Esophagus muscularis mucosa (tissue), 4 donors: ENCODE measurements at regions not wholly inside any gene's neighbourhood (a gene's known extent, or its start where the extent isn't known, plus 50 kb on each side); places are given as distances from the start of the nearest gene placed in this dataset.
"Not testable (repeated sequence)": the region's sequence is repeated elsewhere in the genome, so short reads cannot be mapped to it uniquely, and the experiment has no call there.

ENCODE experiments used
- DNase-seq: peaks from one replicate; pipeline ENCODE4 v3.0.0-alpha.2; 2017; ENCODE audit errors: extremely low spot score
- H3K27ac ChIP-seq, 4 donors: fragments of 200-600 bp; sonication (generic); replicated peaks in 1 of 4; 1 replicate in 3 of 4; 2 replicates in 1 of 4; pipeline ENCODE4 v1.5.1; 2016 to 2019; ENCODE audit warnings: mild to moderate bottlenecking in 1 of 4
- H3K27me3 ChIP-seq, 4 donors: fragments of 200-600 bp; sonication (generic); one replicate each; pipeline versions ENCODE4 v1.5.1 to v1.6.0; 2016 to 2019
- H3K36me3 ChIP-seq, 4 donors: fragments of 200-600 bp; sonication (generic); one replicate each; pipeline ENCODE4 v1.5.1; 2016 to 2019
- H3K4me1 ChIP-seq, 4 donors: fragments of 200-600 bp; sonication (generic); one replicate each; pipeline ENCODE4 v1.5.1; 2016 to 2019
- H3K4me3 ChIP-seq, 4 donors: fragments of 200-600 bp; sonication (generic); 1 replicate in 2 of 4; 2 replicates in 2 of 4; pipeline ENCODE4 v1.5.1; 2016 to 2019; ENCODE audit warnings: mild to moderate bottlenecking in 4 of 4, moderate library complexity in 1 of 4
- H3K9me3 ChIP-seq, 4 donors: fragments of 200-600 bp; sonication (generic); 1 replicate in 3 of 4; 2 replicates in 1 of 4; pipeline ENCODE4 v1.5.1; 2016 to 2019
- EP300 ChIP-seq: sonication (generic); formaldehyde crosslinking; IDR thresholded peaks from one replicate; pipeline ENCODE4 v1.6.1; 2017; ENCODE audit warnings: antibody characterized with exemption
- POLR2A ChIP-seq: fragments of 450-650 bp; IDR thresholded peaks from one replicate; pipeline ENCODE4 v1.6.1; 2017; ENCODE audit warnings: antibody characterized with exemption, moderate library complexity, mild to moderate bottlenecking, low read depth
- POLR2AphosphoS5 ChIP-seq, 2 donors: sonication (generic); formaldehyde crosslinking; IDR thresholded peaks; one replicate each; pipeline ENCODE4 v1.6.1; 2017; ENCODE audit warnings: antibody characterized with exemption in 2 of 2
- WGBS: methylation state at CpG from one replicate; pipeline ENCODE4 v1.1.5; 2018; 5-methylcytosine and 5-hydroxymethylcytosine counted together
- intact Hi-C: fragments of 100-400 bp; cut with DNase I; formaldehyde crosslinking; loops from one replicate; pipeline ENCODE4 v1.15.1; 2023
- TF ChIP-seq, protein P1 (sequence below), 3 experiments: fragments of 200-600 bp in 2 of 3; fragments of 450-650 bp in 1 of 3; sonication (generic) in 2 of 3; IDR thresholded peaks; one replicate each; pipeline ENCODE4 v1.5.1; 2017 to 2019; ENCODE audit warnings: antibody characterized with exemption in 3 of 3, mild to moderate bottlenecking in 2 of 3, moderate library complexity in 1 of 3

DNA sequence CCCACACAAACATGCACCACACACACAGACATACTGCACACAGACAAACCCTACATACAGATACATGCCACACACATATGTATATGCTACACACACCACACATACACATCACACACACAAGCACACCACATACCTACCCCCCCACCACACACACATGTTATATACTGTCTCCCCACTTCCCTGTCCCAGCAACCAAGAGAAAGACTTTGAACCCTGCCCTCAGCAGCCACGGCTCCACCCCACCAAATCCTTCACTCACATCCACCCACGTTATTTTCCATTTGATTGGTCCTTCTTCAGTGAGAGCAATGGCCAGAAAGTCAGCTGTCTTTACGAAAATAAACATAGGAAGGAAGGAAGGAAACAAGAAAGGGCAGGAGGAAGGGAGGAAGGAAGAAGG is 479.8 kb downstream of the DIRAS2 start:
- DNase-seq: no peak
- intact Hi-C loops: no loop called here
- peaks cover 0 to 11% (median 0%) of the 10 kb centered on the region in 4 donors for H3K27me3 ChIP-seq
- no peak overlapping the region for H3K4me3 ChIP-seq
- no peaks in the 10 kb centered on the region for H3K36me3 ChIP-seq
- H3K27ac ChIP-seq: no peak overlapping the region
- TF ChIP-seq EP300 (no peak), POLR2AphosphoS5 (IDR thresholded peaks at IDR 0.05) (no peak)
- TF ChIP-seq, protein P1, sequence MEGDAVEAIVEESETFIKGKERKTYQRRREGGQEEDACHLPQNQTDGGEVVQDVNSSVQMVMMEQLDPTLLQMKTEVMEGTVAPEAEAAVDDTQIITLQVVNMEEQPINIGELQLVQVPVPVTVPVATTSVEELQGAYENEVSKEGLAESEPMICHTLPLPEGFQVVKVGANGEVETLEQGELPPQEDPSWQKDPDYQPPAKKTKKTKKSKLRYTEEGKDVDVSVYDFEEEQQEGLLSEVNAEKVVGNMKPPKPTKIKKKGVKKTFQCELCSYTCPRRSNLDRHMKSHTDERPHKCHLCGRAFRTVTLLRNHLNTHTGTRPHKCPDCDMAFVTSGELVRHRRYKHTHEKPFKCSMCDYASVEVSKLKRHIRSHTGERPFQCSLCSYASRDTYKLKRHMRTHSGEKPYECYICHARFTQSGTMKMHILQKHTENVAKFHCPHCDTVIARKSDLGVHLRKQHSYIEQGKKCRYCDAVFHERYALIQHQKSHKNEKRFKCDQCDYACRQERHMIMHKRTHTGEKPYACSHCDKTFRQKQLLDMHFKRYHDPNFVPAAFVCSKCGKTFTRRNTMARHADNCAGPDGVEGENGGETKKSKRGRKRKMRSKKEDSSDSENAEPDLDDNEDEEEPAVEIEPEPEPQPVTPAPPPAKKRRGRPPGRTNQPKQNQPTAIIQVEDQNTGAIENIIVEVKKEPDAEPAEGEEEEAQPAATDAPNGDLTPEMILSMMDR (IDR thresholded peaks at IDR 0.05): no peak
- no peaks in the 10 kb centered on the region for H3K9me3 ChIP-seq
- 53% methylated on average over 3 of the region's 3 CpGs for WGBS
- no peaks in the 10 kb centered on the region for H3K4me1 ChIP-seq

- Histone ChIP-seq H3K9me3 (no peaks in the 10 kb centered on the region), H3K27me3 (peaks cover 0 to 7% (median 0%) of the 10 kb centered on the region in 4 donors), H3K36me3 (no peaks in the 10 kb centered on the region), H3K4me3 (no peak overlapping the region), H3K4me1 (no peaks in the 10 kb centered on the region), H3K27ac (no peak overlapping the region)
- intact Hi-C loops: no loop called here
- 76% methylated on average over 6 of the region's 6 CpGs for WGBS
- TF ChIP-seq EP300: no peak
- TF ChIP-seq, protein P1 (IDR thresholded peaks at IDR 0.05): no peak
- TF ChIP-seq POLR2A: no peak
- TF ChIP-seq POLR2AphosphoS5 (IDR thresholded peaks at IDR 0.05): no peak
- DNase-seq: no peak
Observed at GRCh38 chr9:90165281-90165680, 477.3 kb downstream of the DIRAS2 start.

- H3K36me3 ChIP-seq, H3K27ac ChIP-seq, intact Hi-C loops, H3K27me3 ChIP-seq, DNase-seq, H3K4me1 ChIP-seq, H3K4me3 ChIP-seq, H3K9me3 ChIP-seq: not testable (repeated sequence)
- 58% methylated on average over 3 of the region's 3 CpGs for WGBS
Observed at GRCh38 chr9:90166374-90166773, 476.2 kb downstream of the DIRAS2 start.

DNA sequence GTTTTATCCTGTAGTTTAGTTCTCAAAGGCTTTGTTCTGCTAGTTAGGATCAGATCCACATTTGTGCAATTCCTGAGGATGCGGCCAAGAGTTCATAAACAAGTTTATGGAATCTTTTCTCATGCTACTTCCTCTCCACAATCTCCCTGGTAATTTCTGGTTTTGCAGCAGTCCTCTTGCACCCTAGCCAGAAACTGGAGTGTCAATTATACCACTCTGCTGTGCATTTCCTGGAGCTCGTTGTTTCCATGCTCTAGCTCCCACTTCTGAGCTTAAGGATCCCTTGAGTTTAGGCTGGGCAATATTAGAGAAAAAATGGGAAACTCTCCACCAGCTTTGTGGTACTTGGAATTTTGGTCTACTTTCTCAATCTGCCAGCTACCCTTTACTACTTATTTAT is 474.7 kb downstream of the DIRAS2 start:
- H3K9me3 ChIP-seq: no peaks in the 10 kb centered on the region
- H3K27ac ChIP-seq: no peak overlapping the region
- peaks cover 0 to 6% (median 0%) of the 10 kb centered on the region in 4 donors for H3K27me3 ChIP-seq
- WGBS: 33% methylated on average over 2 of the region's 2 CpGs
- TF ChIP-seq EP300 (no peak), POLR2AphosphoS5 (IDR thresholded peaks at IDR 0.05) (no peak), POLR2A (no peak)
- TF ChIP-seq, protein P1 (IDR thresholded peaks at IDR 0.05): no peak
- H3K4me3 ChIP-seq: no peak overlapping the region
- intact Hi-C loops: no loop called here
- no peaks in the 10 kb centered on the region for H3K36me3 ChIP-seq
- DNase-seq: no peak
- H3K4me1 ChIP-seq: no peaks in the 10 kb centered on the region

- Histone ChIP-seq H3K27ac (no peak overlapping the region), H3K9me3 (no peaks in the 10 kb centered on the region), H3K4me1 (no peaks in the 10 kb centered on the region), H3K4me3 (no peak overlapping the region), H3K36me3 (no peaks in the 10 kb centered on the region), H3K27me3 (peaks cover 0 to under 1% (median 0%) of the 10 kb centered on the region in 4 donors)
- no peak for TF ChIP-seq POLR2AphosphoS5 (IDR thresholded peaks at IDR 0.05)
- TF ChIP-seq POLR2A: no peak
- TF ChIP-seq EP300: no peak
- TF ChIP-seq, protein P1 (IDR thresholded peaks at IDR 0.05): no peak
- no peak for DNase-seq
- WGBS: 64% methylated on average over 2 of the region's 2 CpGs
- intact Hi-C loops: no loop called here
Observed at GRCh38 chr9:90169490-90169889, 473.1 kb downstream of the DIRAS2 start.

- intact Hi-C loops, H3K36me3 ChIP-seq, H3K27me3 ChIP-seq, H3K27ac ChIP-seq, H3K4me1 ChIP-seq, H3K4me3 ChIP-seq, H3K9me3 ChIP-seq, DNase-seq: not testable (repeated sequence)
- WGBS: 64% methylated on average over 4 of the region's 4 CpGs
Observed at GRCh38 chr9:90173935-90174334, 468.7 kb downstream of the DIRAS2 start.

- DNase-seq, intact Hi-C loops, H3K4me3 ChIP-seq, H3K27ac ChIP-seq, H3K27me3 ChIP-seq, H3K9me3 ChIP-seq, H3K4me1 ChIP-seq, H3K36me3 ChIP-seq: not testable (repeated sequence)
- 89% methylated on average over 10 of the region's 10 CpGs for whole genome bisulfite sequencing
Observed at GRCh38 chr9:90174346-90174745, 468.3 kb downstream of the DIRAS2 start.
